DND-41 (cell line): ENCODE measurements at regions not wholly inside any gene's neighbourhood (a gene's known extent, or its start where the extent isn't known, plus 50 kb on each side); places are given as distances from the start of the nearest gene placed in this dataset.

Experiments
- ATAC-seq: fragments of 200-7000 bp; cut with Tn5 transposase; 3 replicates; pipeline ENCODE4 v1.9.1; 2021; ENCODE audit warnings: low read depth; ENCODE audit not compliant: insufficient read depth
- DNase-seq: peaks from one replicate; pipeline ENCODE4 v3.0.0-alpha.2; 2020
- H2AFZ ChIP-seq: 2 replicates; pipeline ENCODE4 v1.6.0; 2012; ENCODE audit warnings: low read depth, low read length
- H3K27ac ChIP-seq: 2 replicates; pipeline ENCODE4 v1.5.1; 2012; ENCODE audit warnings: low read length, inconsistent platforms
- H3K27me3 ChIP-seq: fragments of 200-600 bp; sonication (generic); 2 replicates; pipeline ENCODE4 v1.6.0; 2012; ENCODE audit warnings: low read length, mild to moderate bottlenecking, inconsistent platforms; ENCODE audit not compliant: insufficient read depth, poor library complexity
- H3K36me3 ChIP-seq: 2 replicates; pipeline ENCODE4 v1.5.1; 2012; ENCODE audit warnings: low read length, inconsistent platforms; ENCODE audit not compliant: insufficient read depth
- H3K4me1 ChIP-seq: 2 replicates; pipeline ENCODE4 v1.5.1; 2012; ENCODE audit warnings: mild to moderate bottlenecking, low read length; ENCODE audit not compliant: insufficient read depth
- H3K4me2 ChIP-seq: 2 replicates; pipeline ENCODE4 v1.6.0; 2012; ENCODE audit warnings: mild to moderate bottlenecking, moderate library complexity, low read length, inconsistent platforms; ENCODE audit not compliant: insufficient read depth
- H3K4me3 ChIP-seq, 2 experiments: fragments of 200-600 bp in 1 of 2; shearing (Covaris generic) in 1 of 2; 2 replicates each; pipeline ENCODE4 v1.5.1; 2012 to 2016; ENCODE audit warnings: inconsistent platforms in 2 of 2, low read length in 2 of 2, mild to moderate bottlenecking in 2 of 2, low read depth in 1 of 2, moderate library complexity in 1 of 2
- H3K79me2 ChIP-seq: 2 replicates; pipeline ENCODE4 v1.6.0; 2012; ENCODE audit warnings: low read length, inconsistent platforms; ENCODE audit not compliant: insufficient read depth
- H3K9ac ChIP-seq: 2 replicates; pipeline ENCODE4 v1.6.0; 2012; ENCODE audit warnings: low read depth, mild to moderate bottlenecking, inconsistent platforms, low read length, moderate library complexity
- H3K9me3 ChIP-seq: 2 replicates; pipeline ENCODE4 v1.5.1; 2012; ENCODE audit warnings: low read length, moderate library complexity, mild to moderate bottlenecking, inconsistent platforms; ENCODE audit not compliant: insufficient read depth, severe bottlenecking
- H4K20me1 ChIP-seq: 2 replicates; pipeline ENCODE4 v1.6.0; 2012; ENCODE audit warnings: low read length; ENCODE audit not compliant: insufficient read depth
- EZH2 ChIP-seq: IDR thresholded peaks from 3 replicates; pipeline ENCODE4 v1.6.1; 2012; ENCODE audit warnings: borderline replicate concordance, low read depth, mild to moderate bottlenecking, moderate library complexity, low read length, inconsistent platforms; ENCODE audit not compliant: severe bottlenecking
- TF ChIP-seq, protein P1 (sequence below): IDR thresholded peaks from 2 replicates; pipeline ENCODE4 v1.5.1; 2012; ENCODE audit warnings: borderline replicate concordance, low read length, moderate library complexity, mild to moderate bottlenecking; ENCODE audit not compliant: poor library complexity, severe bottlenecking; ENCODE audit errors: extremely low read depth

DNA sequence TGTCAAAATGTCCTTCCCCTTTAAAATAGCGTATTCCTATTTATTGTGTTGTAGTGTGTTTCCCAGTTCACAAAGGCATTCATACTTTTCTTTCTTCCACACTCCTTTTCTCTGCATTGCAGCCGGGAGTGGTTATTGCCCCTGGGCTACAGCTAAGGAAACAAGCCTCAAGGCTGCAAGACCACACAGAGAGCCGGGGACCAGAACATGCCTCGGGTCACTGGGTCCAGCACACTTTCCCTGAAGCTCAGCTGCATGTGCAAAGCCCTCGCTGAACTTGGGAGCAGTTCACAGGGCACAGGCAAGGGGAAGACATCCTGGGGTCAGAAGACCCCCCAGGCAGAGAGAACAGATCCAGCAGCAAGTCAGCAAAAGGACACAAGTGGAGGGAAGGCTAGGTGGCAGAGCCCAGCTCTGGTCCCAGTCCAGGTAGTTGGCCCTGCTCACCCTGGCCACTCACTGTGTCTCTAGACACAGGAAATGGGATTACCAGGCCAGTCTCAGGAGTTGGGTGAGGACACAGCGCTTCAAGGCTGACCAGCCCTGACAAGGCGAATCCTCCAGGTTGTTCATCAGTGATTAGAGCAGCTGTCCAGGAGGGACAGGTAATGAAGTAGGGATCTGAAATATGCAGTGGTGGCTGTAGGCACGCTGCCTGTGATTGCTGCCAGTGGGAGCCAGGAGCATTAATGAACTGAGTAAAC is 118.2 kb downstream of the CD83 start:
- peaks cover 19% of the 10 kb centered on the region for H3K4me1 ChIP-seq
- H3K4me3 ChIP-seq = no peak overlapping the region
- no peaks in the 10 kb centered on the region for H3K36me3 ChIP-seq
- H3K27ac ChIP-seq = peak overlapping the region; percentile 16; the same call in 1 of the 2 replicates
- H3K79me2 ChIP-seq = no peaks in the 10 kb centered on the region
- no peak overlapping the region for H3K9ac ChIP-seq
- H3K27me3 ChIP-seq = no peaks in the 10 kb centered on the region
- peaks cover 3% of the 10 kb centered on the region for H3K9me3 ChIP-seq
- no peak overlapping the region for H3K4me2 ChIP-seq
- no peaks in the 10 kb centered on the region for H4K20me1 ChIP-seq
- ATAC-seq = no peak
- DNase-seq = no peak
- no peak overlapping the region for H2AFZ ChIP-seq
- no peak for TF ChIP-seq EZH2
- TF ChIP-seq, protein P1, sequence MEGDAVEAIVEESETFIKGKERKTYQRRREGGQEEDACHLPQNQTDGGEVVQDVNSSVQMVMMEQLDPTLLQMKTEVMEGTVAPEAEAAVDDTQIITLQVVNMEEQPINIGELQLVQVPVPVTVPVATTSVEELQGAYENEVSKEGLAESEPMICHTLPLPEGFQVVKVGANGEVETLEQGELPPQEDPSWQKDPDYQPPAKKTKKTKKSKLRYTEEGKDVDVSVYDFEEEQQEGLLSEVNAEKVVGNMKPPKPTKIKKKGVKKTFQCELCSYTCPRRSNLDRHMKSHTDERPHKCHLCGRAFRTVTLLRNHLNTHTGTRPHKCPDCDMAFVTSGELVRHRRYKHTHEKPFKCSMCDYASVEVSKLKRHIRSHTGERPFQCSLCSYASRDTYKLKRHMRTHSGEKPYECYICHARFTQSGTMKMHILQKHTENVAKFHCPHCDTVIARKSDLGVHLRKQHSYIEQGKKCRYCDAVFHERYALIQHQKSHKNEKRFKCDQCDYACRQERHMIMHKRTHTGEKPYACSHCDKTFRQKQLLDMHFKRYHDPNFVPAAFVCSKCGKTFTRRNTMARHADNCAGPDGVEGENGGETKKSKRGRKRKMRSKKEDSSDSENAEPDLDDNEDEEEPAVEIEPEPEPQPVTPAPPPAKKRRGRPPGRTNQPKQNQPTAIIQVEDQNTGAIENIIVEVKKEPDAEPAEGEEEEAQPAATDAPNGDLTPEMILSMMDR = no peak

DNA sequence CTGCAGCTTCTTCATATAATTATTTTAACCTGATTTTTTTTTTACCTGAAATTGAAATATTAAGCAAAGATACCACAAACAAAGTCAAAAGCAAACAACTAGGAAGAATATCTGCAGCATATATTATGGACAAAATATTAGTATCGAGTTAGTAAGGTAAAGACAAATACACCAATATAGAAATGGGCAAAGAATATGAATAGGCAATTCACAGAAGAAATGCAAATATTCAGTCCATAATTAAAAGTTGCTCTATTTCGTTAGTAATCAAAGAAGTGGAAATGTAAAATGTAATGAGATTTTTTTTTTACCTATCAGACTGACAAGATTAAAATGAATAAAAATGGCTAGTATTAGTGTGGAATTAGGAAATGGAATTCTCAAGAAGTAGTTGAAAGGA is 121.5 kb downstream of the CD83 start:
- no peak overlapping the region for H3K4me3 ChIP-seq
- no peak for TF ChIP-seq EZH2
- TF ChIP-seq, protein P1 = no peak
- H3K27me3 ChIP-seq = no peaks in the 10 kb centered on the region
- no peaks in the 10 kb centered on the region for H3K36me3 ChIP-seq
- H3K27ac ChIP-seq = no peak overlapping the region
- H3K9me3 ChIP-seq = peaks cover 3% of the 10 kb centered on the region
- ATAC-seq (no peak), DNase-seq (no peak)
- H4K20me1 ChIP-seq = no peaks in the 10 kb centered on the region
- no peak overlapping the region for H2AFZ ChIP-seq
- no peak overlapping the region for H3K9ac ChIP-seq
- H3K4me1 ChIP-seq = peaks cover 35% of the 10 kb centered on the region
- no peaks in the 10 kb centered on the region for H3K79me2 ChIP-seq
- no peak overlapping the region for H3K4me2 ChIP-seq

DNA sequence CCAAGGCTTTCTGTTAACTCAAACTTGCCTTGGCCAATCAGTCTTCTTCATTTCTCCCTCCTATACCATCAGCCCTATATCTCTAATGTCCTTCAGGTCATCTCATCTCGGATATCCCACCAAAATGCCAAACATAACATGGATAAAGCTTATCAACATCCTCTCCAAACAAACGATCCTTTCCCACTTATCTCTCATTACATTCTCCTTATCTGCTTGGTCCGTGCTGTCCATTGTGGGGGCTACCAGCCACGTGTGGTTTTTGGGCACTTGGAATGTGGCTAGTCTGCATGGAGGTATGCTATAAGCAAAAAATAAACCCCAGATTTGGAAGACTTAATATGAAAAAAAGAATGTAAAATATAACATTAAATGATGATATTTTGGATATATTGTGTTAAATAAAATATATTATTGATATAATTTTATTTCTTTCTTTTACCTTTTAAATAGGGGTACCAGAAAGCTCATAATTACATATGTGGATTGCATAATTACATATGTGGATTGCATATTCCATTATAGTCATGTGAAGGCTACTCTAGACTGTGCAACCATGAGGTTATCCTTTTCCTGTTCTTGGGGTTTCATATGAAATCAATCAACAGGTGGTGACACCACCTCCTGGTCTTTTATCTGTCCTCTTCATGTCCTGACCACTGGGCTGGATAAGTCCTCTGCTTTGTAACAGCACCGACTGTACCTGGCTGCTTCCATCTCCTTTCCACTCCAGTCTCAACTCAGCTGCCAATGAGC is 123.0 kb downstream of the CD83 start:
- H3K27ac ChIP-seq = peak overlapping the region; percentile 91
- DNase-seq (peak; percentile 38), ATAC-seq (peak; percentile 55)
- peak overlapping the region; percentile 37 for H3K4me2 ChIP-seq
- no peaks in the 10 kb centered on the region for H3K27me3 ChIP-seq
- peaks cover 3% of the 10 kb centered on the region for H3K9me3 ChIP-seq
- H3K4me3 ChIP-seq = 0 out of 4 replicates have a peak overlapping the region, but pooled peaks of 1 of the 2 experiments have one; percentile 9
- H3K9ac ChIP-seq = peak overlapping the region; percentile 47
- TF ChIP-seq, protein P1 = no peak
- H3K79me2 ChIP-seq = no peaks in the 10 kb centered on the region
- H3K36me3 ChIP-seq = no peaks in the 10 kb centered on the region
- H2AFZ ChIP-seq = 0 out of 2 replicates have a peak overlapping the region, but pooled peaks have one; percentile 17
- H4K20me1 ChIP-seq = no peaks in the 10 kb centered on the region
- peaks cover 39% of the 10 kb centered on the region for H3K4me1 ChIP-seq
